ENCODE measurements at regions not wholly inside any gene's neighbourhood (a gene's known extent, or its start where the extent isn't known, plus 50 kb on each side); places are given as distances from the start of the nearest gene placed in this dataset.
"Not testable (repeated sequence)": the region's sequence is repeated elsewhere in the genome, so short reads cannot be mapped to it uniquely, and the experiment has no call there.

DNA sequence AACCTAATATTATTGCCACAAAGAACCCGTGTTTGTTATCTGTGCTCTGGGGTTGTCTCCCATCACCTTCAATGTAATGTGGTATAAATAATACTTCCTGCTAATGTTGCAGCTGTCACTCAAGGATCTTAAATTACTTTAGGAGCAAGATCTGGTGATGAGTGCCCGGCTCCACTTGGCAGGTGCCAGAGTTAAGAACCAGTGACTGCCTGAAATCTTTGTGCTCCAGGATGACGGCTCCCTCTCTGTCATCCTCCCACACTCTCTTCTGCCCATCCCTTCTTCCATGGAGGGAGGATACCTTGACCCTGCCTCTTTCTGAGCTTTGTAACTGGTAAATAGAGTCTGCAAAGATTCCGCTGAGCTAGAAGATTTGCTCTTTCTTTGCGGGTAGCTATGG lies 100.4 kb upstream of the SEC22B start:
- TF ChIP-seq, protein P1, sequence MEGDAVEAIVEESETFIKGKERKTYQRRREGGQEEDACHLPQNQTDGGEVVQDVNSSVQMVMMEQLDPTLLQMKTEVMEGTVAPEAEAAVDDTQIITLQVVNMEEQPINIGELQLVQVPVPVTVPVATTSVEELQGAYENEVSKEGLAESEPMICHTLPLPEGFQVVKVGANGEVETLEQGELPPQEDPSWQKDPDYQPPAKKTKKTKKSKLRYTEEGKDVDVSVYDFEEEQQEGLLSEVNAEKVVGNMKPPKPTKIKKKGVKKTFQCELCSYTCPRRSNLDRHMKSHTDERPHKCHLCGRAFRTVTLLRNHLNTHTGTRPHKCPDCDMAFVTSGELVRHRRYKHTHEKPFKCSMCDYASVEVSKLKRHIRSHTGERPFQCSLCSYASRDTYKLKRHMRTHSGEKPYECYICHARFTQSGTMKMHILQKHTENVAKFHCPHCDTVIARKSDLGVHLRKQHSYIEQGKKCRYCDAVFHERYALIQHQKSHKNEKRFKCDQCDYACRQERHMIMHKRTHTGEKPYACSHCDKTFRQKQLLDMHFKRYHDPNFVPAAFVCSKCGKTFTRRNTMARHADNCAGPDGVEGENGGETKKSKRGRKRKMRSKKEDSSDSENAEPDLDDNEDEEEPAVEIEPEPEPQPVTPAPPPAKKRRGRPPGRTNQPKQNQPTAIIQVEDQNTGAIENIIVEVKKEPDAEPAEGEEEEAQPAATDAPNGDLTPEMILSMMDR (IDR thresholded peaks at IDR 0.05): not testable (repeated sequence)
- not testable (repeated sequence) for TF ChIP-seq POLR2A (IDR thresholded peaks at IDR 0.05)

Measured in heart left ventricle (tissue), 13 donors.